GM18508 (cell line): ENCODE measurements at regions not wholly inside any gene's neighbourhood (a gene's known extent, or its start where the extent isn't known, plus 50 kb on each side); places are given as distances from the start of the nearest gene placed in this dataset.

Experiments used
- ATAC-seq: cut with Tn5 transposase; IDR thresholded peaks from one replicate; pipeline ENCODE4 v1.9.1; 2021; ENCODE audit warnings: moderate number of reproducible peaks; ENCODE audit not compliant: insufficient read depth, unreplicated experiment

- ATAC-seq = no peak
Measured at GRCh38 chr1:229880271-229881170, 186.5 kb upstream of the GALNT2 start.

- no peak for ATAC-seq
Measured at GRCh38 chr1:229882621-229883020, 184.4 kb upstream of the GALNT2 start.

GRCh38 chr1:229883504-229884200 is 183.4 kb upstream of the GALNT2 start:
- no peak for ATAC-seq

- ATAC-seq = no peak
Measured at GRCh38 chr1:229884765-229885164, 182.3 kb upstream of the GALNT2 start.

- ATAC-seq = no peak
Measured at GRCh38 chr1:229885568-229886495, 181.2 kb upstream of the GALNT2 start.

GRCh38 chr1:229886636-229887035 is 180.4 kb upstream of the GALNT2 start:
- ATAC-seq = no peak

- ATAC-seq = no peak
Measured at GRCh38 chr1:229887043-229887822, 179.8 kb upstream of the GALNT2 start.

GRCh38 chr1:229888157-229888556 is 178.9 kb upstream of the GALNT2 start:
- no peak for ATAC-seq

GRCh38 chr1:229888561-229889001 is 178.5 kb upstream of the GALNT2 start:
- no peak for ATAC-seq

GRCh38 chr1:229889031-229889517 is 178.0 kb upstream of the GALNT2 start:
- ATAC-seq = no peak

- ATAC-seq = no peak
Measured at GRCh38 chr1:229891227-229891626, 175.8 kb upstream of the GALNT2 start.

- no peak for ATAC-seq
Measured at GRCh38 chr1:229892515-229893117, 174.4 kb upstream of the GALNT2 start.

GRCh38 chr1:229893762-229894444 is 173.1 kb upstream of the GALNT2 start:
- no peak for ATAC-seq

- ATAC-seq = no peak
Measured at GRCh38 chr1:229894532-229894931, 172.5 kb upstream of the GALNT2 start.

- ATAC-seq = no peak
Measured at GRCh38 chr1:229895605-229896004, 171.4 kb upstream of the GALNT2 start.

- ATAC-seq = no peak
Measured at GRCh38 chr1:229896306-229896705, 170.7 kb upstream of the GALNT2 start.

GRCh38 chr1:229896861-229897260 is 170.2 kb upstream of the GALNT2 start:
- no peak for ATAC-seq

GRCh38 chr1:229897501-229897900 is 169.5 kb upstream of the GALNT2 start:
- ATAC-seq = no peak

- no peak for ATAC-seq
Measured at GRCh38 chr1:229900220-229900619, 166.8 kb upstream of the GALNT2 start.
